Effector memory CD8-positive, alpha-beta T cell (primary cell): ENCODE measurements at regions not wholly inside any gene's neighbourhood (a gene's known extent, or its start where the extent isn't known, plus 50 kb on each side); places are given as distances from the start of the nearest gene placed in this dataset.
"Not testable (repeated sequence)": the region's sequence is repeated elsewhere in the genome, so short reads cannot be mapped to it uniquely, and the experiment has no call there.

Experiments
- ATAC-seq: fragments of 150-1000 bp; cut with Tn5 transposase; replicated peaks from 2 replicates; pipeline ENCODE4 v1.10.0; 2021; ENCODE audit warnings: mild to moderate bottlenecking, moderate library complexity
- DNase-seq, 3 experiments: peaks; one replicate each; pipeline ENCODE4 v3.0.0; 2021
- H3K27ac Mint-ChIP-seq, 2 donors: one replicate each; pipeline ENCODE4 v1.8.0; 2022; ENCODE audit warnings: mild to moderate bottlenecking in 2 of 2, mixed read lengths in 2 of 2, moderate library complexity in 2 of 2
- H3K27me3 Mint-ChIP-seq, 2 donors: one replicate each; pipeline ENCODE4 v1.8.0; 2022; ENCODE audit warnings: mixed read lengths in 2 of 2
- H3K36me3 Mint-ChIP-seq: one replicate; pipeline ENCODE4 v1.8.0; 2022; ENCODE audit warnings: mild to moderate bottlenecking, moderate library complexity, mixed read lengths; ENCODE audit not compliant: insufficient read depth
- H3K4me1 Mint-ChIP-seq, 2 donors: one replicate each; pipeline ENCODE4 v1.8.0; 2022; ENCODE audit warnings: low read depth in 2 of 2, mixed read lengths in 2 of 2
- H3K4me3 Mint-ChIP-seq, 2 donors: one replicate each; pipeline ENCODE4 v1.8.0; 2022; ENCODE audit warnings: mild to moderate bottlenecking in 2 of 2, mixed read lengths in 2 of 2, moderate library complexity in 2 of 2
- H3K9me3 Mint-ChIP-seq, 2 donors: one replicate each; pipeline ENCODE4 v1.8.0; 2022; ENCODE audit warnings: mixed read lengths in 2 of 2

GRCh38 chr2:234174742-234175141, 124.2 kb downstream of the SPP2 start:
- Mint-ChIP-seq H3K27ac (no peak overlapping the region), H3K9me3 (no peaks in the 10 kb centered on the region), H3K4me3 (no peak overlapping the region), H3K27me3 (peaks cover 0 to 13% of the 10 kb centered on the region in 2 donors), H3K4me1 (peaks cover 0 to 2% of the 10 kb centered on the region in 2 donors), H3K36me3 (no peaks in the 10 kb centered on the region)
- ATAC-seq (no peak), DNase-seq (no peak)

GRCh38 chr2:234172532-234172931, 122.0 kb downstream of the SPP2 start:
- DNase-seq: no peak
- no peak overlapping the region for H3K4me3 Mint-ChIP-seq

DNA sequence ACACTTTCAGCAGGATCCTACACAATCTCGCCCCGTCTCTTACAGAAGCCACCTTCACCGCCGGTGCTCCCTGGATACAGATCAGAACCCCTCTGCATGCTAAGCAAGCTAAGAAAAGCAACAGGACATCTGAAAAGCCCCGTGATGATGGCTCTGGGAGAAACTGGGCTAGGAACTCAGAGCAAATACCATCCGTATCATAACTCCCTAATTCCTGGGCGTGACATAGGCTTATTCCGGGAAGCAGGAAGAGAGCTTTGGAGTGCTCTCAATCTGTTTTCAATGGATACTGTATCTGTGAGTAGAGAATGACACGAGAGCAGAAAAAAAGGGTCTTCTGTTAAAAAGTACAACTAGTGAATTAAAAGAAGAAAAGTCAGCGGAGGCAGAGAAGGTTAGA, 121.6 kb downstream of the SPP2 start:
- Mint-ChIP-seq H3K4me1 (no peaks in the 10 kb centered on the region), H3K9me3 (no peaks in the 10 kb centered on the region), H3K27me3 (no peaks in the 10 kb centered on the region), H3K36me3 (no peaks in the 10 kb centered on the region), H3K4me3 (no peak overlapping the region), H3K27ac (no peak overlapping the region)
- DNase-seq (no peak), ATAC-seq (no peak)

More at GRCh38 chr2:234172532-234172931, 122.0 kb downstream of the SPP2 start:
- Mint-ChIP-seq H3K9me3 (no peaks in the 10 kb centered on the region), H3K36me3 (no peaks in the 10 kb centered on the region), H3K27me3 (no peaks in the 10 kb centered on the region), H3K4me1 (no peaks in the 10 kb centered on the region), H3K27ac (no peak overlapping the region)
- no peak for ATAC-seq

DNA sequence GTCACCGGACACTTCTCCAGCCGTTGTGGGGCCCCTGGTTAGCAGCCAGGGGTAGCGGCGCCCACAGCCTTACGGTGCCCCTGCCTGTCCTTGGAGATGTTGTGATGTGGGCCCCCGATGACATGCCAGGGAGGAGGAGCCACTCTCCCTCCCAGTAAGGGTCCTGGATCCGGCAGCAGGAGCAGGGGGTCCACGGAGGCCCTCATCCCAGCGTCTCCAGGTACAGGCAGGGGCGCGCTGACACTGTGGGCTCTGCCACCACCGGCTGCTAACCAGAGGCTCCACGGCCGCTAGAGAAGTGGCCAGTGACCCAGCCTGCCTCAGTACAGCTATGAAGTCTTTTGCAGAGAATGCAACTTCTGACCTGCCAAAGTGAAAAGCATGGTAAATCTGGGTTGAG, 121.2 kb downstream of the SPP2 start:
- H3K9me3 Mint-ChIP-seq: no peaks in the 10 kb centered on the region
- H3K27ac Mint-ChIP-seq: no peak overlapping the region
- H3K4me3 Mint-ChIP-seq: no peak overlapping the region
- no peaks in the 10 kb centered on the region for H3K27me3 Mint-ChIP-seq
- ATAC-seq (no peak), DNase-seq (no peak)
- no peaks in the 10 kb centered on the region for H3K4me1 Mint-ChIP-seq
- H3K36me3 Mint-ChIP-seq: no peaks in the 10 kb centered on the region

- no peak for ATAC-seq
- H3K27ac Mint-ChIP-seq: no peak overlapping the region
- peaks cover 6 to 10% of the 10 kb centered on the region in 2 donors for H3K4me1 Mint-ChIP-seq
- H3K9me3 Mint-ChIP-seq: no peaks in the 10 kb centered on the region
- H3K36me3 Mint-ChIP-seq: no peaks in the 10 kb centered on the region
- no peaks in the 10 kb centered on the region for H3K27me3 Mint-ChIP-seq
- H3K4me3 Mint-ChIP-seq: no peak overlapping the region
- no peak for DNase-seq
Observed at GRCh38 chr2:234169674-234170073, 119.2 kb downstream of the SPP2 start.

GRCh38 chr2:234168605-234169570, 118.4 kb downstream of the SPP2 start:
- peaks cover 12 to 18% of the 10 kb centered on the region in 2 donors for H3K4me1 Mint-ChIP-seq
- not testable (repeated sequence) for ATAC-seq, H3K4me3 Mint-ChIP-seq, H3K27ac Mint-ChIP-seq, DNase-seq, H3K9me3 Mint-ChIP-seq, H3K27me3 Mint-ChIP-seq, H3K36me3 Mint-ChIP-seq

DNA sequence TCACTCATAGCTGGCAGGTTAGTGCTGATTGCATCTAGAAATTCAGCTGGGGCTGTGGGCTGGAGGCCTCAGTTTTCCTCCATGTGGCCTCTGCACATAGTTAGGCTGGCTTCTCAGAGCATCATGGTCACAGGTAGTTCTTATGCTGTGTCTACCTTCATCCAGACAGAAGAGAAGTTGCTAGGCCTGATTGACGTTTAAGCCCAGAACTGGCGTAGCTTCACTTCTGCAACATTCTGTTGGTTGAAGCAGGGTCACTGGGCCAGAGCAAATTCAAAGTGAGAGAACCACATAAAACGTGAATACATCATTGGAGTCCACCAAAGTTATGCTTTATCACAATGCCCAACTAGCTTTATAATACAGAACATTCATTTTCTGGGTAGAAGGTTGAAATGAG, 116.0 kb downstream of the SPP2 start:
- no peaks in the 10 kb centered on the region for H3K27me3 Mint-ChIP-seq

GRCh38 chr2:234165421-234165820, 114.9 kb downstream of the SPP2 start:
- Mint-ChIP-seq H3K9me3 (no peaks in the 10 kb centered on the region), H3K27ac (peak overlapping the region in 1 of 2 donors; percentile 36), H3K4me1 (peaks cover 18 to 28% of the 10 kb centered on the region in 2 donors), H3K4me3 (no peak overlapping the region), H3K27me3 (no peaks in the 10 kb centered on the region), H3K36me3 (no peaks in the 10 kb centered on the region)
- ATAC-seq (no peak), DNase-seq (no peak)

More for the DNA sequence above, 116.0 kb downstream of the SPP2 start:
- peaks cover 18 to 28% of the 10 kb centered on the region in 2 donors for H3K4me1 Mint-ChIP-seq
- no peaks in the 10 kb centered on the region for H3K9me3 Mint-ChIP-seq
- no peaks in the 10 kb centered on the region for H3K36me3 Mint-ChIP-seq
- H3K4me3 Mint-ChIP-seq: no peak overlapping the region
- no peak for ATAC-seq
- no peak overlapping the region for H3K27ac Mint-ChIP-seq
- DNase-seq: no peak

GRCh38 chr2:234164493-234165413, 114.3 kb downstream of the SPP2 start:
- H3K9me3 Mint-ChIP-seq: no peaks in the 10 kb centered on the region
- DNase-seq: peak; percentile 69 to 74 (median 72)
- peak overlapping the region; percentile 36 to 47 for H3K27ac Mint-ChIP-seq
- peaks cover 18 to 28% of the 10 kb centered on the region in 2 donors for H3K4me1 Mint-ChIP-seq
- H3K27me3 Mint-ChIP-seq: no peaks in the 10 kb centered on the region
- no peak overlapping the region for H3K4me3 Mint-ChIP-seq
- ATAC-seq: peak; percentile 100
- no peaks in the 10 kb centered on the region for H3K36me3 Mint-ChIP-seq

GRCh38 chr2:234163510-234164045, 113.1 kb downstream of the SPP2 start:
- DNase-seq (no peak), ATAC-seq (no peak)
- no peak overlapping the region for H3K4me3 Mint-ChIP-seq
- no peaks in the 10 kb centered on the region for H3K27me3 Mint-ChIP-seq
- H3K36me3 Mint-ChIP-seq: no peaks in the 10 kb centered on the region
- H3K27ac Mint-ChIP-seq: peak overlapping the region; percentile 36 to 47
- H3K9me3 Mint-ChIP-seq: no peaks in the 10 kb centered on the region
- peaks cover 18 to 28% of the 10 kb centered on the region in 2 donors for H3K4me1 Mint-ChIP-seq

DNA sequence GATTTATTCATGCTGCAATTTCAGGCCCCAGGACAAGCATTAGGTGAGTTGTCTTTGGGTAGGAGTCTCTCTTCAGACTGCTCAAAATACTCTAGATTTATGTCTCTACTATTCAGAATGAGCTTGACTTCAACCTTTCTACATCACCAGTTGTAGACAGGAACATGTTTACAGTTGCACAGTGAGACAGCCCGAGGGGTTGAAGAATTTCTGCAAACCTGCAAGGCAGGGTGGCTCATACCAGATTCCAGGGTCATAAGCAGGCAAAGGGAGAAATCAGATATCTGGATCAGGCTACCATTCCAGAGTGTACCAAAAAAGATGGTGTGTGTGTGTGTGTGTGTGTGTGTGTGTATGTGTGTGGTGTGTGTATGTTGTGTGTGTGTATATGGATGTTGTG, 112.4 kb downstream of the SPP2 start:
- Mint-ChIP-seq H3K27ac (peak overlapping the region; percentile 36 to 38), H3K27me3 (peaks cover 0 to 7% of the 10 kb centered on the region in 2 donors), H3K4me1 (peaks cover 21 to 28% of the 10 kb centered on the region in 2 donors), H3K36me3 (no peaks in the 10 kb centered on the region), H3K9me3 (no peaks in the 10 kb centered on the region), H3K4me3 (no peak overlapping the region)
- ATAC-seq: no peak
- DNase-seq: no peak

GRCh38 chr2:234161932-234162331, 111.4 kb downstream of the SPP2 start:
- H3K27ac Mint-ChIP-seq: no peak overlapping the region
- no peak for ATAC-seq
- no peak overlapping the region for H3K4me3 Mint-ChIP-seq
- peaks cover 21 to 28% of the 10 kb centered on the region in 2 donors for H3K4me1 Mint-ChIP-seq
- no peak for DNase-seq
- no peaks in the 10 kb centered on the region for H3K9me3 Mint-ChIP-seq
- H3K27me3 Mint-ChIP-seq: peaks cover 0 to 9% of the 10 kb centered on the region in 2 donors
- H3K36me3 Mint-ChIP-seq: no peaks in the 10 kb centered on the region

- no peaks in the 10 kb centered on the region for H3K36me3 Mint-ChIP-seq
- DNase-seq: no peak
- H3K9me3 Mint-ChIP-seq: no peaks in the 10 kb centered on the region
- ATAC-seq: no peak
- peaks cover 8 to 9% of the 10 kb centered on the region in 2 donors for H3K4me1 Mint-ChIP-seq
- no peak overlapping the region for H3K4me3 Mint-ChIP-seq
- H3K27ac Mint-ChIP-seq: no peak overlapping the region
- peaks cover 0 to 9% of the 10 kb centered on the region in 2 donors for H3K27me3 Mint-ChIP-seq
Observed at GRCh38 chr2:234158812-234159211, 108.3 kb downstream of the SPP2 start.
